CD14-positive monocyte (primary cell): ENCODE measurements at regions not wholly inside any gene's neighbourhood (a gene's known extent, or its start where the extent isn't known, plus 50 kb on each side); places are given as distances from the start of the nearest gene placed in this dataset.

Experiments
- DNase-seq, 3 donors: peaks; one replicate each; pipeline ENCODE4 v3.0.0-alpha.2; 2011 to 2022
- H2AFZ ChIP-seq: 2 replicates; pipeline ENCODE4 v1.6.0; 2012; ENCODE audit warnings: mild to moderate bottlenecking, low read depth, low read length, inconsistent platforms; ENCODE audit not compliant: insufficient read depth, poor library complexity, severe bottlenecking
- H3K27ac ChIP-seq, 2 donors: 1 replicate in 1 of 2; 2 replicates in 1 of 2; pipeline ENCODE4 v1.5.1; 2012 to 2013; ENCODE audit warnings: low read length in 2 of 2, control low read depth in 1 of 2, inconsistent platforms in 1 of 2, low read depth in 1 of 2, mild to moderate bottlenecking in 1 of 2
- H3K27me3 ChIP-seq, 2 donors: one replicate each; pipeline versions ENCODE4 v1.6.0 to v1.6.1; 2011 to 2013; ENCODE audit warnings: low read length in 2 of 2; ENCODE audit not compliant: control insufficient read depth in 2 of 2, insufficient read depth in 2 of 2
- H3K36me3 ChIP-seq, 2 donors: replicated peaks in 1 of 2; 1 replicate in 1 of 2; 2 replicates in 1 of 2; pipeline versions ENCODE4 v1.5.1 to v1.6.1; 2012 to 2013; ENCODE audit warnings: low read length in 2 of 2, control low read depth in 1 of 2, inconsistent platforms in 1 of 2, mild to moderate bottlenecking in 1 of 2; ENCODE audit not compliant: insufficient read depth in 2 of 2, control insufficient read depth in 1 of 2
- H3K4me1 ChIP-seq, 2 donors: 1 replicate in 1 of 2; 2 replicates in 1 of 2; pipeline versions ENCODE4 v1.5.1 to v1.6.1; 2012 to 2013; ENCODE audit warnings: low read length in 2 of 2, control low read depth in 1 of 2, inconsistent platforms in 1 of 2, mild to moderate bottlenecking in 1 of 2, moderate library complexity in 1 of 2; ENCODE audit not compliant: insufficient read depth in 2 of 2, control insufficient read depth in 1 of 2
- H3K4me2 ChIP-seq: replicated peaks from 2 replicates; pipeline ENCODE3; 2012; ENCODE audit warnings: low read length, moderate library complexity, mild to moderate bottlenecking; ENCODE audit not compliant: poor library complexity, severe bottlenecking; ENCODE audit errors: extremely low read depth
- H3K4me3 ChIP-seq, 3 experiments: fragments of 200-600 bp in 1 of 3; sonication (generic) in 1 of 3; replicated peaks in 1 of 3; 1 replicate in 2 of 3; 2 replicates in 1 of 3; pipeline ENCODE4 v1.5.1; 2011 to 2013; ENCODE audit warnings: low read length in 3 of 3, mild to moderate bottlenecking in 3 of 3, control low read depth in 2 of 3, low read depth in 2 of 3, inconsistent platforms in 1 of 3, moderate library complexity in 1 of 3
- H3K79me2 ChIP-seq: 2 replicates; pipeline ENCODE4 v1.6.0; 2012; ENCODE audit warnings: mild to moderate bottlenecking, control low read depth, inconsistent platforms, low read length, moderate library complexity; ENCODE audit not compliant: insufficient read depth
- H3K9ac ChIP-seq: 2 replicates; pipeline ENCODE4 v1.6.0; 2017; ENCODE audit warnings: low read length, mild to moderate bottlenecking; ENCODE audit not compliant: insufficient read depth, poor library complexity, severe bottlenecking
- H3K9me3 ChIP-seq, 2 donors: replicated peaks in 1 of 2; 1 replicate in 1 of 2; 2 replicates in 1 of 2; pipeline versions ENCODE4 v1.5.1 to v1.6.1; 2012 to 2013; ENCODE audit warnings: low read length in 2 of 2, control low read depth in 1 of 2; ENCODE audit not compliant: control insufficient read depth in 1 of 2, insufficient read depth in 1 of 2
- H4K20me1 ChIP-seq: 2 replicates; pipeline ENCODE4 v1.6.0; 2012; ENCODE audit warnings: mild to moderate bottlenecking, low read length, control low read depth, moderate library complexity; ENCODE audit not compliant: insufficient read depth
- H3K27ac Mint-ChIP-seq, 7 donors: one replicate each; pipeline ENCODE4 v1.8.0; 2020; ENCODE audit warnings: mild to moderate bottlenecking in 7 of 7, mixed read lengths in 7 of 7, moderate library complexity in 6 of 7, inconsistent platforms in 2 of 7
- H3K27me3 Mint-ChIP-seq, 3 donors: one replicate each; pipeline ENCODE4 v1.8.0; 2021 to 2022; ENCODE audit warnings: low read depth in 3 of 3, mild to moderate bottlenecking in 3 of 3, mixed read lengths in 3 of 3, moderate library complexity in 3 of 3, inconsistent platforms in 1 of 3
- H3K36me3 Mint-ChIP-seq, 2 donors: one replicate each; pipeline ENCODE4 v1.8.0; 2020; ENCODE audit warnings: mixed read lengths in 2 of 2, inconsistent platforms in 1 of 2, mild to moderate bottlenecking in 1 of 2
- H3K4me1 Mint-ChIP-seq: one replicate; pipeline ENCODE4 v1.8.0; 2020; ENCODE audit warnings: mild to moderate bottlenecking, mixed read lengths
- H3K4me3 Mint-ChIP-seq, 2 donors: one replicate each; pipeline ENCODE4 v1.8.0; 2020; ENCODE audit warnings: mild to moderate bottlenecking in 2 of 2, mixed read lengths in 2 of 2, moderate library complexity in 1 of 2
- H3K9me3 Mint-ChIP-seq, 7 donors: one replicate each; pipeline ENCODE4 v1.8.0; 2020 to 2022; ENCODE audit warnings: mixed read lengths in 7 of 7, mild to moderate bottlenecking in 6 of 7, moderate library complexity in 6 of 7, inconsistent platforms in 2 of 7
- CTCF ChIP-seq: fragments of 200-600 bp; IDR thresholded peaks from one replicate; pipeline ENCODE4 v1.8.0; 2022; ENCODE audit warnings: antibody characterized with exemption, mild to moderate bottlenecking
- WGBS: methylation state at CpG from one replicate; pipeline ENCODE4 v1.1.5; 2013; ENCODE audit warnings: missing lambda C conversion rate; ENCODE audit not compliant: insufficient coverage; 5-methylcytosine and 5-hydroxymethylcytosine counted together
- intact Hi-C, 2 donors: fragments of 100-400 bp; cut with micrococcal nuclease; formaldehyde crosslinking; loops; one replicate each; pipeline versions ENCODE4 v1.15.0 to v1.15.1; 2023

DNA sequence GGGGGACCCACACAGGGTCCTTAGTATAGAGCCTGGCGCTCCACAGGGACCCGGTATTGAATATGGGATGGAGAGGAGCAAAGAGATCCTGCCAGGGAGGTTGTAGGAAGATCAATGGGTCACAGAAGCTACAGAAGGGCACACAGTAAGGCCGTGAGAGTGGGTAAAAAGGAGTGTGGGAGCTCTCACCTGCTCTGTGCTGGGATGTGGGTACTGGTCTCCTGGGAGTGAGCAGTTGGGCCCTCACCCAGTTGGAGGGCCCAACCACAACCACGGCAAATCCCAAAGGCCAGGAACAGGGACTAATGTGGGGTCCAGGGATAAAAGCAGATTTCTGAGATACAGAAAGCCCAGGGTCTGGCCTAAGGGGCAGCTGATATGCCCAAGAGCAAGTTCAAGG, 59.9 kb upstream of the SMOX start:
- Histone ChIP-seq H3K27me3 (no peaks in the 10 kb centered on the region), H3K9me3 (no peaks in the 10 kb centered on the region), H3K9ac (no peak overlapping the region), H3K4me2 (no peak overlapping the region), H3K36me3 (no peaks in the 10 kb centered on the region), H3K27ac (peak overlapping the region; percentile 26 to 65), H4K20me1 (no peaks in the 10 kb centered on the region), H3K79me2 (peaks cover 25% of the 10 kb centered on the region), H2AFZ (peak overlapping the region; percentile 16), H3K4me3 (no peak overlapping the region), H3K4me1 (peaks cover 66 to 67% of the 10 kb centered on the region in 2 donors)
- Mint-ChIP-seq H3K4me1 (peaks cover 65% of the 10 kb centered on the region), H3K4me3 (no peak overlapping the region), H3K27me3 (peaks cover 0 to 3% (median 0%) of the 10 kb centered on the region in 3 donors), H3K27ac (peak overlapping the region in 6 of 7 donors; percentile 63 to 90 (median 75)), H3K36me3 (peaks cover 0 to 4% of the 10 kb centered on the region in 2 donors), H3K9me3 (peaks cover 0 to 2% (median 0%) of the 10 kb centered on the region in 7 donors)
- 95% methylated on average over 4 of the region's 4 CpGs for WGBS
- no peak for TF ChIP-seq CTCF
- no peak for DNase-seq
- intact Hi-C loops = loop anchor here (5.0 to 10.0 kb wide), 3 partner anchors 76 to 186 kb away; no protein-coding TSS in a partner anchor

- H3K4me1 Mint-ChIP-seq = peaks cover 72% of the 10 kb centered on the region
- Histone ChIP-seq H3K79me2 (peaks cover 31% of the 10 kb centered on the region), H3K9me3 (no peaks in the 10 kb centered on the region), H3K36me3 (no peaks in the 10 kb centered on the region), H3K27me3 (no peaks in the 10 kb centered on the region), H3K4me3 (no peak overlapping the region), H4K20me1 (no peaks in the 10 kb centered on the region), H3K27ac (no peak overlapping the region), H3K4me1 (peaks cover 74 to 75% of the 10 kb centered on the region in 2 donors), H3K9ac (no peak overlapping the region), H3K4me2 (no peak overlapping the region), H2AFZ (no peak overlapping the region)
- TF ChIP-seq CTCF = no peak
- H3K4me3 Mint-ChIP-seq = no peak overlapping the region
- intact Hi-C loops = loop anchor here (5.0 to 10.0 kb wide), 3 partner anchors 76 to 186 kb away; no protein-coding TSS in a partner anchor
- H3K36me3 Mint-ChIP-seq = peaks cover 0 to 6% of the 10 kb centered on the region in 2 donors
- no peak overlapping the region for H3K27ac Mint-ChIP-seq
- DNase-seq = peak in 1 of 3 donors; percentile 33
- peaks cover 0 to 3% (median 0%) of the 10 kb centered on the region in 3 donors for H3K27me3 Mint-ChIP-seq
- WGBS = no CpG with 5 or more reads among the region's 4 CpGs
- H3K9me3 Mint-ChIP-seq = peaks cover 0 to 3% (median 0%) of the 10 kb centered on the region in 7 donors
Observed at GRCh38 chr20:4087923-4088322, 60.7 kb upstream of the SMOX start.
